A549 (cell line): ENCODE measurements at regions not wholly inside any gene's neighbourhood (a gene's known extent, or its start where the extent isn't known, plus 50 kb on each side); places are given as distances from the start of the nearest gene placed in this dataset.
A peak's percentile ranks its signal among the peaks of the same experiment; 100 is the strongest.

Experiments
- ATAC-seq, 2 experiments: fragments of 200-7000 bp in 1 of 2; fragments of >200 bp in 1 of 2; cut with Nextera tagmentation in 1 of 2; cut with Tn5 transposase in 1 of 2; 3 replicates each; pipeline versions ENCODE4 v1.8.0 to v1.9.1; 2018 to 2020; ENCODE audit warnings: mild to moderate bottlenecking in 1 of 2, moderate library complexity in 1 of 2
- CTCF ChIA-PET: fragments of 300-600 bp; sonication (Branson Sonifier 250); formaldehyde crosslinking; extraction: SDS; loops from one replicate; lab custom pipeline; 2021; ENCODE audit warnings: antibody characterized with exemption, inconsistent platforms; lab: Yijun Ruan, JAX
- POLR2A ChIA-PET: fragments of 350-600 bp; formaldehyde crosslinking; extraction: SDS; loops from one replicate; lab custom pipeline; 2021; ENCODE audit warnings: antibody characterized with exemption, inconsistent platforms; lab: Yijun Ruan, JAX
- DNase-seq, 2 experiments: peaks; one replicate each; pipeline versions ENCODE4 v3.0.0 to v3.0.0-alpha.2; 2011 to 2016; ENCODE audit warnings: low read depth in 1 of 2, low spot score in 1 of 2
- FAIRE-seq: peaks from 2 replicates; lab custom pipeline; 2011; peaks lifted over from hg19 to GRCh38; lab: Jason Lieb, UNC
- H3K27ac ChIP-seq, 2 experiments: fragments of >200 bp; sonication (Bioruptor Twin); formaldehyde crosslinking; 3 replicates each; pipeline ENCODE4 v1.5.1; 2016 to 2017
- H3K4me1 ChIP-seq: fragments of >200 bp; sonication (Bioruptor Twin); formaldehyde crosslinking; 3 replicates; pipeline ENCODE4 v1.6.1; 2016
- H3K4me2 ChIP-seq: fragments of >200 bp; sonication (Bioruptor Twin); formaldehyde crosslinking; 3 replicates; pipeline ENCODE4 v1.6.1; 2016
- H3K4me3 ChIP-seq: fragments of >200 bp; sonication (Bioruptor Twin); formaldehyde crosslinking; 3 replicates; pipeline ENCODE4 v1.5.1; 2016
- H3K9me3 ChIP-seq: fragments of >200 bp; sonication (Bioruptor Twin); formaldehyde crosslinking; 3 replicates; pipeline ENCODE4 v1.6.1; 2016
- BHLHE40 ChIP-seq: IDR thresholded peaks from 2 replicates; pipeline ENCODE4 v1.6.1; 2012; ENCODE audit warnings: low read depth, low read length, inconsistent platforms
- CBX2 ChIP-seq: fragments of 200-600 bp; sonication (generic); IDR thresholded peaks from 2 replicates; pipeline ENCODE4 v1.6.1; 2016; ENCODE audit warnings: low read depth, mild to moderate bottlenecking, borderline replicate concordance
- CEBPB ChIP-seq, 2 experiments: fragments of >200 bp in 1 of 2; sonication (Bioruptor Twin) in 1 of 2; formaldehyde crosslinking in 1 of 2; IDR thresholded peaks; 2 replicates each; pipeline ENCODE4 v1.6.1; 2012 to 2016
- CHD2 ChIP-seq: fragments of 150-350 bp; IDR thresholded peaks from 2 replicates; pipeline ENCODE4 v1.6.1; 2014; ENCODE audit warnings: low read length; ENCODE audit not compliant: partially characterized antibody
- EHF ChIP-seq: fragments of 250-450 bp; sonication (Bioruptor Pico); IDR thresholded peaks from 2 replicates; pipeline ENCODE4 v1.5.0; 2020; ENCODE audit warnings: mild to moderate bottlenecking
- EHMT2 ChIP-seq: fragments of 200-600 bp; sonication (generic); IDR thresholded peaks from 2 replicates; pipeline ENCODE4 v1.6.1; 2016; ENCODE audit warnings: antibody characterized with exemption, low read depth, mild to moderate bottlenecking, moderate library complexity
- FOSL2 ChIP-seq, 2 experiments: fragments of 450-650 bp in 1 of 2; fragments of >200 bp in 1 of 2; sonication (Bioruptor Twin) in 1 of 2; formaldehyde crosslinking; IDR thresholded peaks; 2 replicates each; pipeline versions ENCODE4 v1.5.0 to v1.6.1; 2016 to 2020; ENCODE audit warnings: mild to moderate bottlenecking in 1 of 2, moderate library complexity in 1 of 2
- FOXS1 ChIP-seq: fragments of 250-450 bp; sonication (Bioruptor Pico); IDR thresholded peaks from 2 replicates; pipeline ENCODE4 v1.5.0; 2020; ENCODE audit warnings: mild to moderate bottlenecking, moderate library complexity
- GATA3 ChIP-seq: IDR thresholded peaks from 2 replicates; pipeline ENCODE4 v1.6.1; 2012; ENCODE audit warnings: borderline replicate concordance
- HES2 ChIP-seq: fragments of >200 bp; sonication (Bioruptor Twin); formaldehyde crosslinking; IDR thresholded peaks from 2 replicates; pipeline ENCODE4 v1.6.1; 2016
- HMGXB4 ChIP-seq: fragments of 250-450 bp; sonication (Bioruptor Pico); IDR thresholded peaks from 2 replicates; pipeline ENCODE4 v1.5.0; 2021; ENCODE audit warnings: mild to moderate bottlenecking, moderate library complexity, borderline replicate concordance
- MAZ ChIP-seq: fragments of 150-350 bp; IDR thresholded peaks from 2 replicates; pipeline ENCODE4 v1.6.1; 2014; ENCODE audit warnings: antibody characterized with exemption, low read depth, low read length, borderline replicate concordance
- NR3C1 ChIP-seq: fragments of >200 bp; sonication (Bioruptor Twin); formaldehyde crosslinking; IDR thresholded peaks from 3 replicates; pipeline ENCODE4 v1.6.1; 2017
- PBX3 ChIP-seq: IDR thresholded peaks from 2 replicates; pipeline ENCODE4 v1.6.1; 2012
- PHF8 ChIP-seq: fragments of 200-600 bp; sonication (generic); IDR thresholded peaks from 2 replicates; pipeline ENCODE4 v1.6.1; 2016; ENCODE audit warnings: low read depth, mild to moderate bottlenecking, antibody characterized with exemption, moderate library complexity, borderline replicate concordance
- RAD21 ChIP-seq, 2 experiments: fragments of >200 bp in 1 of 2; sonication (Bioruptor Twin) in 1 of 2; formaldehyde crosslinking in 1 of 2; IDR thresholded peaks in 1 of 2; conservative IDR thresholded peaks in 1 of 2; 2 replicates in 1 of 2; 3 replicates in 1 of 2; pipeline ENCODE4 v1.6.1; 2012 to 2018; ENCODE audit warnings: inconsistent platforms in 1 of 2
- RCOR1 ChIP-seq: fragments of 150-350 bp; IDR thresholded peaks from 2 replicates; pipeline ENCODE4 v1.6.1; 2014; ENCODE audit warnings: antibody characterized with exemption, low read length, low read depth
- REST ChIP-seq: fragments of 200-600 bp; sonication (generic); IDR thresholded peaks from 2 replicates; pipeline ENCODE4 v1.6.1; 2016; ENCODE audit warnings: antibody characterized with exemption, mild to moderate bottlenecking, moderate library complexity
- SREBF2 ChIP-seq: fragments of 450-650 bp; IDR thresholded peaks from 2 replicates; pipeline ENCODE4 v1.6.1; 2014; ENCODE audit warnings: mild to moderate bottlenecking, moderate library complexity
- TFCP2L1 ChIP-seq: fragments of 250-450 bp; sonication (Bioruptor Pico); IDR thresholded peaks from 2 replicates; pipeline ENCODE4 v1.5.0; 2021; ENCODE audit warnings: mild to moderate bottlenecking
- USF2 ChIP-seq: fragments of 450-650 bp; IDR thresholded peaks from 2 replicates; pipeline ENCODE4 v1.6.1; 2014; ENCODE audit warnings: antibody characterized with exemption
- ZFP36 ChIP-seq: fragments of 450-650 bp; IDR thresholded peaks from 2 replicates; pipeline ENCODE4 v1.6.1; 2014; ENCODE audit warnings: borderline replicate concordance; ENCODE audit not compliant: partially characterized antibody
- ZNF302 ChIP-seq: fragments of 250-450 bp; sonication (Bioruptor Pico); IDR thresholded peaks from 2 replicates; pipeline ENCODE4 v1.9.0; 2021; ENCODE audit warnings: inconsistent platforms, mild to moderate bottlenecking, moderate library complexity
- WGBS: methylation state at CpG from one replicate; pipeline ENCODE4 v1.1.6; 2017; ENCODE audit errors: missing lambda C conversion rate; 5-methylcytosine and 5-hydroxymethylcytosine counted together

GRCh38 chr11:23767576-23767975, 729.3 kb upstream of the LUZP2 start (continued):
- no peak for TF ChIP-seq USF2

- no peaks in the 10 kb centered on the region for H3K9me3 ChIP-seq
- peak; percentile 64 for TF ChIP-seq ZFP36
- no peak for TF ChIP-seq FOSL2 (IDR thresholded peaks at IDR 0.05)
- TF ChIP-seq FOSL2 (CRISPR knock-in tag; IDR thresholded peaks at IDR 0.05), result no peak
- no peaks in the 10 kb centered on the region for H3K4me1 ChIP-seq
- POLR2A ChIA-PET, result no interaction called here
- H3K4me2 ChIP-seq, result no peak overlapping the region
- H3K4me3 ChIP-seq, result no peak overlapping the region
- FAIRE-seq, result no peak
- no peak for DNase-seq
- 3% methylated on average over 1 of the region's 1 CpG for WGBS
- no peak overlapping the region for H3K27ac ChIP-seq
- no peak for ATAC-seq
- CTCF ChIA-PET, result no interaction called here
Observed at GRCh38 chr11:23769214-23769613, 727.6 kb upstream of the LUZP2 start.

GRCh38 chr11:23772081-23772480, 724.8 kb upstream of the LUZP2 start:
- no peak overlapping the region for H3K4me2 ChIP-seq
- 0% methylated on average over 1 of the region's 1 CpG for WGBS
- no peak for FAIRE-seq
- H3K27ac ChIP-seq, result no peak overlapping the region
- H3K4me1 ChIP-seq, result no peaks in the 10 kb centered on the region
- POLR2A ChIA-PET, result no interaction called here
- H3K4me3 ChIP-seq, result no peak overlapping the region
- no peak for TF ChIP-seq ZNF302 (CRISPR knock-in tag)
- no peak for TF ChIP-seq RAD21 (conservative IDR thresholded peaks at IDR 0.05 in 1 of 2, IDR thresholded peaks at IDR 0.05 in 1 of 2)
- no peak for TF ChIP-seq PBX3
- no peak for TF ChIP-seq EHF
- TF ChIP-seq ZFP36, result no peak
- TF ChIP-seq TFCP2L1 (CRISPR knock-in tag), result no peak
- TF ChIP-seq CEBPB (IDR thresholded peaks at IDR 0.05), result no peak
- no peak for TF ChIP-seq MAZ
- TF ChIP-seq BHLHE40, result no peak
- TF ChIP-seq HMGXB4 (CRISPR knock-in tag), result no peak
- no peak for TF ChIP-seq NR3C1
- TF ChIP-seq FOXS1, result no peak
- TF ChIP-seq HES2, result no peak
- TF ChIP-seq CHD2, result no peak
- TF ChIP-seq FOSL2 (IDR thresholded peaks at IDR 0.05), result no peak
- TF ChIP-seq FOSL2 (CRISPR knock-in tag; IDR thresholded peaks at IDR 0.05), result no peak
- TF ChIP-seq SREBF2, result no peak
- H3K9me3 ChIP-seq, result no peaks in the 10 kb centered on the region
- CTCF ChIA-PET, result no interaction called here
- DNase-seq, result no peak
- ATAC-seq, result no peak

GRCh38 chr11:23778971-23779370, 717.9 kb upstream of the LUZP2 start:
- no peaks in the 10 kb centered on the region for H3K4me1 ChIP-seq
- CTCF ChIA-PET, result interaction anchor here (0.6 kb wide), 1 partner anchor 9 kb away, joined by 3 read pairs; no protein-coding TSS in a partner anchor
- H3K27ac ChIP-seq, result no peak overlapping the region
- DNase-seq, result no peak
- no peak overlapping the region for H3K4me3 ChIP-seq
- POLR2A ChIA-PET, result no interaction called here
- ATAC-seq, result no peak
- no peak overlapping the region for H3K4me2 ChIP-seq
- no peaks in the 10 kb centered on the region for H3K9me3 ChIP-seq
- 20% methylated on average over 1 of the region's 1 CpG for WGBS
- FAIRE-seq, result no peak
- TF ChIP-seq EHMT2, result no peak
- no peak for TF ChIP-seq GATA3
- TF ChIP-seq RCOR1, result no peak
- no peak for TF ChIP-seq HES2
- TF ChIP-seq PBX3, result no peak
- no peak for TF ChIP-seq REST
- no peak for TF ChIP-seq EHF
- no peak for TF ChIP-seq PHF8
- TF ChIP-seq CBX2, result no peak
